Transverse colon (tissue), 4 donors: ENCODE measurements at regions not wholly inside any gene's neighbourhood (a gene's known extent, or its start where the extent isn't known, plus 50 kb on each side); places are given as distances from the start of the nearest gene placed in this dataset.

Source experiments
- DNase-seq: peaks from one replicate; pipeline ENCODE4 v3.0.0-alpha.2; 2019
- H3K27ac ChIP-seq, 4 donors: fragments of 200-600 bp; sonication (generic); 2 replicates each; pipeline ENCODE4 v1.5.1; 2016 to 2018; ENCODE audit warnings: inconsistent platforms in 4 of 4
- H3K27me3 ChIP-seq: fragments of 200-600 bp; sonication (generic); 2 replicates; pipeline ENCODE4 v1.5.1; 2017; ENCODE audit warnings: inconsistent platforms
- H3K36me3 ChIP-seq, 4 donors: fragments of 200-600 bp; sonication (generic); 2 replicates each; pipeline ENCODE4 v1.5.1; 2017 to 2019; ENCODE audit warnings: inconsistent platforms in 4 of 4
- H3K4me1 ChIP-seq, 4 donors: fragments of 200-600 bp; sonication (generic); 2 replicates each; pipeline ENCODE4 v1.5.1; 2017 to 2020; ENCODE audit warnings: inconsistent platforms in 4 of 4
- H3K4me3 ChIP-seq, 4 donors: fragments of 200-600 bp; sonication (generic); 1 replicate in 1 of 4; 2 replicates in 3 of 4; pipeline versions ENCODE4 v1.5.1 to v1.6.1; 2017 to 2019; ENCODE audit warnings: inconsistent platforms in 4 of 4
- H3K9me3 ChIP-seq, 2 donors: fragments of 200-600 bp; sonication (generic); 2 replicates each; pipeline ENCODE4 v1.5.1; 2017 to 2019; ENCODE audit warnings: inconsistent platforms in 2 of 2
- CTCF ChIP-seq, 5 experiments: fragments of 200-600 bp in 3 of 5; fragments of 450-650 bp in 2 of 5; sonication (generic) in 3 of 5; IDR thresholded peaks; 1 replicate in 2 of 5; 2 replicates in 3 of 5; pipeline ENCODE4 v1.5.1; 2016 to 2017; ENCODE audit warnings: antibody characterized with exemption in 5 of 5, inconsistent platforms in 3 of 5, mild to moderate bottlenecking in 2 of 5, moderate library complexity in 1 of 5
- EP300 ChIP-seq: sonication (generic); formaldehyde crosslinking; IDR thresholded peaks from one replicate; pipeline ENCODE4 v1.6.1; 2017; ENCODE audit warnings: antibody characterized with exemption, low read depth
- POLR2A ChIP-seq: fragments of 450-650 bp; IDR thresholded peaks from one replicate; pipeline ENCODE4 v1.6.1; 2016; ENCODE audit warnings: antibody characterized with exemption, mild to moderate bottlenecking, moderate library complexity
- POLR2AphosphoS5 ChIP-seq, 3 donors: sonication (generic); formaldehyde crosslinking; IDR thresholded peaks; one replicate each; pipeline ENCODE4 v1.6.1; 2016; ENCODE audit warnings: antibody characterized with exemption in 3 of 3
- WGBS, 2 donors: methylation state at CpG; one replicate each; pipeline ENCODE4 v1.1.5; 2018; ENCODE audit warnings: low coverage in 1 of 2; 5-methylcytosine and 5-hydroxymethylcytosine counted together
- in situ Hi-C, 4 donors: fragments of 200-750 bp; cut with MboI; loops; one replicate each; pipeline versions ENCODE4 v1.15.0 to v1.15.1; 2017; ENCODE audit warnings: low sequenced_read_pairs in 3 of 4, low pct_ligation_motif_present in 1 of 4, low pct_unique_long_range_greater_than_20kb in 1 of 4
- intact Hi-C: fragments of 100-400 bp; cut with DNase I; formaldehyde crosslinking; loops from one replicate; pipeline ENCODE4 v1.15.1; 2023; ENCODE audit warnings: low total_unique reads

- Histone ChIP-seq H3K4me1 (no peaks in the 10 kb centered on the region), H3K27me3 (no peaks in the 10 kb centered on the region), H3K36me3 (no peaks in the 10 kb centered on the region), H3K9me3 (no peaks in the 10 kb centered on the region), H3K27ac (no peak overlapping the region), H3K4me3 (no peak overlapping the region)
- intact Hi-C loops, result no loop called here
- no peak for DNase-seq
- in situ Hi-C loops, result no loop called here
- TF ChIP-seq POLR2A (no peak), POLR2AphosphoS5 (IDR thresholded peaks at IDR 0.05) (no peak), EP300 (no peak), CTCF (IDR thresholded peaks at IDR 0.05) (no peak)
- WGBS, 2 donors, result 45 to 47% methylated on average over 2 of the region's 2 CpGs
These were observed 87.9 kb upstream of the SPHKAP start for GRCh38 chr2:228269351-228269750.

DNA sequence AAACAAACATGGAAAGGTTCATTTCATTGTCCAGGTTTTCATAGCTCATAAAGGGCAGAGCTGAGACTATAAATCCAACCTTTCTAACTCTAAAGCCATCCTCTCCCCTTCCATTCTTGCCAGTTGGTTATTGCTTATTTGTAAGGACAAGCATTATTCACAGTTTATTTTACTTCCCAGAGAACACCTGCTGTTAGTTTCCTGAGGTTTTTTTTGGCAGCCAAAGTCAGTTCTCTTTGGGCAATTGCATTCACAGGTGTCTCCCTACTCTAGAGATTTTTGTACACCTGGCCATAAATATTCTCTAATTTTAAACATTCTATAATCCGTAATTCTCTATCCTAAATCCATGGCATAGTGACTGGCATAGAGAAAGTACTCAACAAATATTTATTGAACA is 87.3 kb upstream of the SPHKAP start:
- no peak overlapping the region for H3K4me3 ChIP-seq
- in situ Hi-C loops, result no loop called here
- H3K4me1 ChIP-seq, result no peaks in the 10 kb centered on the region
- no peak overlapping the region for H3K27ac ChIP-seq
- WGBS, 2 donors, result 32 to 36% methylated on average over 1 of the region's 1 CpG
- H3K9me3 ChIP-seq, result no peaks in the 10 kb centered on the region
- TF ChIP-seq POLR2AphosphoS5 (IDR thresholded peaks at IDR 0.05) (no peak), POLR2A (no peak), CTCF (IDR thresholded peaks at IDR 0.05) (no peak), EP300 (no peak)
- no peaks in the 10 kb centered on the region for H3K27me3 ChIP-seq
- no peaks in the 10 kb centered on the region for H3K36me3 ChIP-seq
- intact Hi-C loops, result no loop called here
- no peak for DNase-seq

DNA sequence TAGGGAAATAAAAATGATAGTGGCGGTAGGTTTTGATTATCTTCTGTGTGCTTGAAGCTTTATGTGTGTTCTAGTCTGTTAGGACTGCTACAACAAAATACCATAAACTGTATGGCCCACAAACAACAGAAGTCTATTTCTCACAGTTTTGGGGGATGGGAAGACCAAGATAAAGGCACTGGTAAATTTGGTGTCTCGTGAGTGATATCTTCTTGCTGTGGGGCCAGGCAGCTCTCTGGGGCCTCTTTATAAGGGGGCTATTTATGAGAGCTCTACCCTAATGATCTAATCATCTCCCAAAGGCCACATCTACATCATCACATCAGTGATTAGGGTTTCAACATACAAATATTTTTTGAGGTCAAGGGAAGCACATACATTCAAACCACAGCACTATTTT is 86.8 kb upstream of the SPHKAP start:
- TF ChIP-seq POLR2A (no peak), POLR2AphosphoS5 (IDR thresholded peaks at IDR 0.05) (no peak), EP300 (no peak), CTCF (IDR thresholded peaks at IDR 0.05) (no peak)
- no peak for DNase-seq
- H3K27me3 ChIP-seq, result no peaks in the 10 kb centered on the region
- no peaks in the 10 kb centered on the region for H3K4me1 ChIP-seq
- no peaks in the 10 kb centered on the region for H3K36me3 ChIP-seq
- no peaks in the 10 kb centered on the region for H3K9me3 ChIP-seq
- intact Hi-C loops (no loop called here), in situ Hi-C loops (no loop called here)
- WGBS, 2 donors, result 57 to 69% methylated on average over 2 of the region's 2 CpGs
- no peak overlapping the region for H3K4me3 ChIP-seq
- H3K27ac ChIP-seq, result no peak overlapping the region

DNA sequence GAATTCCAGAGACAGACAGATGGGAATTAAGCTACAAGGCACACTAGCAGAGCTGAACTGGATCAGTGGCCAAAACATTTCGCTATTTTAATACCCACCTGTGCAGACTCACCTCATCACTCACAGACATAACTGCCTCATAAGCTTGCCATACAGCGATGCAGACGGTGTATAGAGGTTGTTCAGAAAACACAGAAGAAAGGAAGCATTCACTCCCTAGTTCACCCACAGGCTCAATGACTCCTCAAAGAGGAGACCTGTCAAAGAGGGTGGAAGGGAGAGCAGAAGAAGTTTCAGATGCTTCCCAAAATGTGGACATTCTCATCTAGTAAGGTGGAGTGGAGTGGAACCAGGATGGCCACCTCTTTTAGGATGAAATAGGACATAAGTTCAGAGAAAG is 81.7 kb upstream of the SPHKAP start:
- H3K36me3 ChIP-seq, result no peaks in the 10 kb centered on the region
- H3K27ac ChIP-seq, result no peak overlapping the region
- 94 to 96% methylated on average over 3 of the region's 3 CpGs for WGBS, 2 donors
- no peaks in the 10 kb centered on the region for H3K27me3 ChIP-seq
- H3K9me3 ChIP-seq, result no peaks in the 10 kb centered on the region
- no peak overlapping the region for H3K4me3 ChIP-seq
- no peaks in the 10 kb centered on the region for H3K4me1 ChIP-seq
- TF ChIP-seq POLR2A, result no peak
- no peak for TF ChIP-seq POLR2AphosphoS5 (IDR thresholded peaks at IDR 0.05)
- TF ChIP-seq CTCF (IDR thresholded peaks at IDR 0.05), result no peak
- TF ChIP-seq EP300, result no peak
- in situ Hi-C loops (no loop called here), intact Hi-C loops (no loop called here)
- DNase-seq, result no peak
